Mammary epithelial cell (primary cell): ENCODE measurements at regions not wholly inside any gene's neighbourhood (a gene's known extent, or its start where the extent isn't known, plus 50 kb on each side); places are given as distances from the start of the nearest gene placed in this dataset.

ENCODE experiments used
- EZH2 ChIP-seq: IDR thresholded peaks from 2 replicates; pipeline ENCODE4 v1.6.1; 2012; ENCODE audit warnings: low read length, inconsistent platforms, borderline replicate concordance
- TF ChIP-seq, protein P1 (sequence below), 2 donors: IDR thresholded peaks in 1 of 2; conservative IDR thresholded peaks in 1 of 2; 2 replicates each; pipeline ENCODE4 v1.5.1; 2011 to 2012; ENCODE audit warnings: inconsistent platforms in 2 of 2, low read length in 2 of 2, mild to moderate bottlenecking in 2 of 2, control low read depth in 1 of 2, low read depth in 1 of 2; ENCODE audit not compliant: insufficient read depth in 1 of 2; ENCODE audit errors: extremely low read depth in 1 of 2

DNA sequence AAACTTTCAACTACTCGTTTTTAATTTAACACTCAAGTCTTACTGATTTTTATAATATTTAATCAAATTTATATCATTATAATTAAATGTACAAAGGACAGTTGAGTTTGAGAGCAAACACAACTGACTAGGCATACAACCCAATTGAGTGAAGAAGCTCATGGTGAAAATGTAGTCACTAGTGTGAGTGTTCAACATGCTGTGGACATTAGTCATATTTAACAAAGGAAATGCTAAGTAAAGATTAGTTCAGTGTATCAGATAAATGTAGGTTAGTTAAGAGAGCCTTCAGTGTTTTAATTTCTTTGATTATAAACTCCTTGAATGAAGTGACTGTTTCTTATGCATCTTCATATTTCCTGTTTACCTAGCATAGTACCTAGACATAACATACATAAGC lies 444.2 kb upstream of the GOLIM4 start:
- TF ChIP-seq, protein P1, sequence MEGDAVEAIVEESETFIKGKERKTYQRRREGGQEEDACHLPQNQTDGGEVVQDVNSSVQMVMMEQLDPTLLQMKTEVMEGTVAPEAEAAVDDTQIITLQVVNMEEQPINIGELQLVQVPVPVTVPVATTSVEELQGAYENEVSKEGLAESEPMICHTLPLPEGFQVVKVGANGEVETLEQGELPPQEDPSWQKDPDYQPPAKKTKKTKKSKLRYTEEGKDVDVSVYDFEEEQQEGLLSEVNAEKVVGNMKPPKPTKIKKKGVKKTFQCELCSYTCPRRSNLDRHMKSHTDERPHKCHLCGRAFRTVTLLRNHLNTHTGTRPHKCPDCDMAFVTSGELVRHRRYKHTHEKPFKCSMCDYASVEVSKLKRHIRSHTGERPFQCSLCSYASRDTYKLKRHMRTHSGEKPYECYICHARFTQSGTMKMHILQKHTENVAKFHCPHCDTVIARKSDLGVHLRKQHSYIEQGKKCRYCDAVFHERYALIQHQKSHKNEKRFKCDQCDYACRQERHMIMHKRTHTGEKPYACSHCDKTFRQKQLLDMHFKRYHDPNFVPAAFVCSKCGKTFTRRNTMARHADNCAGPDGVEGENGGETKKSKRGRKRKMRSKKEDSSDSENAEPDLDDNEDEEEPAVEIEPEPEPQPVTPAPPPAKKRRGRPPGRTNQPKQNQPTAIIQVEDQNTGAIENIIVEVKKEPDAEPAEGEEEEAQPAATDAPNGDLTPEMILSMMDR (conservative IDR thresholded peaks at IDR 0.05 in 1 of 2, IDR thresholded peaks at IDR 0.05 in 1 of 2; ENCODE audit: extremely low read depth in 1 of 2, insufficient read depth in 1 of 2, low read depth in 1 of 2, low read length in 2 of 2) = no peak
- TF ChIP-seq EZH2 = no peak
